NB4 (cell line): ENCODE measurements at regions not wholly inside any gene's neighbourhood (a gene's known extent, or its start where the extent isn't known, plus 50 kb on each side); places are given as distances from the start of the nearest gene placed in this dataset.

Source experiments
- POLR2A ChIP-seq: IDR thresholded peaks from 2 replicates; pipeline ENCODE4 v1.6.1; 2011; ENCODE audit warnings: mild to moderate bottlenecking; ENCODE audit not compliant: insufficient read length; ENCODE audit errors: extremely low read depth
- TF ChIP-seq, protein P1 (sequence below): IDR thresholded peaks from one replicate; pipeline ENCODE4 v1.5.1; 2012; ENCODE audit warnings: low read depth, low read length
- TF ChIP-seq, protein P2 (sequence below): IDR thresholded peaks from 2 replicates; pipeline ENCODE4 v1.6.1; 2011; ENCODE audit warnings: low read depth, low read length

DNA sequence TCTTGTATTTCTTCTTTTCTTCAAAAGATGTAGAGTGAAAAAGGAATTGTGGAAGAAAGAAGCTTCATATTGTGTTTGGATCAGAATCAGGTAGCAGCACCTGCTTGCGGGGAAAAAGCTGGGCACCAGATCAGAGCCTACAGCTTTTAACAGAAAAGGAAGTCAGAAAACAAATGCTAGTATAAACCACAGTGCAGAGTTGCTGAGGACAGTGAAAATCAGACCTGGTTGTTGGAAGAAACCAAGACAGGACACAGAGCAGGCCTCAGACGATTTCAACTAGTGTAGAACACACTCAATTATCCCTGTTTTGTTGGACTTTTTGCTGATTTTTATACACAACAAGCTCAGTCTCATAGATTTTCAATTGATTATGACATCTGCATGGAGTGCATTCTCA, 221.4 kb downstream of the PTN start:
- TF ChIP-seq POLR2A: no peak
- TF ChIP-seq, protein P1, sequence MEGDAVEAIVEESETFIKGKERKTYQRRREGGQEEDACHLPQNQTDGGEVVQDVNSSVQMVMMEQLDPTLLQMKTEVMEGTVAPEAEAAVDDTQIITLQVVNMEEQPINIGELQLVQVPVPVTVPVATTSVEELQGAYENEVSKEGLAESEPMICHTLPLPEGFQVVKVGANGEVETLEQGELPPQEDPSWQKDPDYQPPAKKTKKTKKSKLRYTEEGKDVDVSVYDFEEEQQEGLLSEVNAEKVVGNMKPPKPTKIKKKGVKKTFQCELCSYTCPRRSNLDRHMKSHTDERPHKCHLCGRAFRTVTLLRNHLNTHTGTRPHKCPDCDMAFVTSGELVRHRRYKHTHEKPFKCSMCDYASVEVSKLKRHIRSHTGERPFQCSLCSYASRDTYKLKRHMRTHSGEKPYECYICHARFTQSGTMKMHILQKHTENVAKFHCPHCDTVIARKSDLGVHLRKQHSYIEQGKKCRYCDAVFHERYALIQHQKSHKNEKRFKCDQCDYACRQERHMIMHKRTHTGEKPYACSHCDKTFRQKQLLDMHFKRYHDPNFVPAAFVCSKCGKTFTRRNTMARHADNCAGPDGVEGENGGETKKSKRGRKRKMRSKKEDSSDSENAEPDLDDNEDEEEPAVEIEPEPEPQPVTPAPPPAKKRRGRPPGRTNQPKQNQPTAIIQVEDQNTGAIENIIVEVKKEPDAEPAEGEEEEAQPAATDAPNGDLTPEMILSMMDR: no peak
- TF ChIP-seq, protein P2, sequence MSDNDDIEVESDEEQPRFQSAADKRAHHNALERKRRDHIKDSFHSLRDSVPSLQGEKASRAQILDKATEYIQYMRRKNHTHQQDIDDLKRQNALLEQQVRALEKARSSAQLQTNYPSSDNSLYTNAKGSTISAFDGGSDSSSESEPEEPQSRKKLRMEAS: no peak
